HFFc6 (cell line): ENCODE measurements at regions not wholly inside any gene's neighbourhood (a gene's known extent, or its start where the extent isn't known, plus 50 kb on each side); places are given as distances from the start of the nearest gene placed in this dataset.

Experiments
- DNase-seq: peaks from one replicate; pipeline ENCODE4 v3.0.0-alpha.2; 2018
- H3K27ac Mint-ChIP-seq: 2 replicates; pipeline ENCODE4 v1.8.0; 2020; ENCODE audit warnings: mild to moderate bottlenecking, mixed read lengths
- H3K27me3 Mint-ChIP-seq: 2 replicates; pipeline ENCODE4 v1.8.0; 2021; ENCODE audit warnings: mild to moderate bottlenecking, moderate library complexity, mixed read lengths; ENCODE audit not compliant: insufficient read depth
- H3K36me3 Mint-ChIP-seq: 2 replicates; pipeline ENCODE4 v1.8.0; 2021; ENCODE audit warnings: low read depth, mixed read lengths
- H3K4me1 Mint-ChIP-seq: 2 replicates; pipeline ENCODE4 v1.8.0; 2020; ENCODE audit warnings: low read depth, mixed read lengths
- H3K4me3 Mint-ChIP-seq: 2 replicates; pipeline ENCODE4 v1.8.0; 2020; ENCODE audit warnings: mild to moderate bottlenecking, moderate library complexity, mixed read lengths
- H3K9me3 Mint-ChIP-seq: 2 replicates; pipeline ENCODE4 v1.8.0; 2020; ENCODE audit warnings: mild to moderate bottlenecking, mixed read lengths
- TF ChIP-seq, protein P1 (sequence below): fragments of 200-600 bp; sonication (generic); IDR thresholded peaks from 2 replicates; pipeline ENCODE4 v1.5.0; 2021; ENCODE audit warnings: antibody characterized with exemption, mild to moderate bottlenecking

DNA sequence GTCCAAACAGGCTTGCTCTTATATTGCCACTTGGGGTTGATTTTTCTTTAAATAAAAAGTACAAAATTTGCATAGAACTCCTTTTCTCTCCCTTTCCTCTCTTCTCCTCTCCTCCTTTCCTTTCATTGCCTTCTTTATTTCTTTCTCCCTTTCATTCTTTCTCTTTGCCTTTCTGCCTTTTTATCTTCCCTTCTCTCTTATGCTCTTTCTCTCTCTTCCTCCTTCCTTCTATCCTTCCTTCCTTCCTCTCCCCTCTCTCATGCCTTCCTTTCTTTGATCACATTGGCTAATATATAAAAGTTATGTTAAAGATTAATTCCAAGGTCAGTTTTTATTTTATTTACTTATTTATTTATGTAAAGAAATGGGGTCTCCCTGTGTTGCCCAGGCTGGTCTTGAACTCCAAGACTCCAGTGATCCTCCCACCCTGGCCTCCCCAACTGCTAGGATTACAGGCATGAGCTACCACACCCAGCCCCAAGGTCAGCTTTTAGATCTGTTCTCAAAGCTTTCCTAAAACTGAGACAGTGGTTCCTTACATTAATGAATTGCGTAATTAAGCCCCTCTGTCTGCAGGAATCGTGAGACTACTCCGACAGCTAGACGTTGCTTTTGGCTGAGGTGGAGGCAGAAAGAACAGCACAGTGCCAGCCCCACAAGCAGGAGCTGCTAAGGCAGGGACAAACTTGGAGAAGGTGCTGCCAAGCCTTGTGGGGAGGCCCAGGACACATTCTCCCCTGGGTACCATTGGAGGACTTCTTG is 361.9 kb downstream of the SIPA1L2 start:
- Mint-ChIP-seq H3K36me3 (no peaks in the 10 kb centered on the region; the same call in 1 of the 2 replicates), H3K27ac (no peak overlapping the region)
- TF ChIP-seq, protein P1, sequence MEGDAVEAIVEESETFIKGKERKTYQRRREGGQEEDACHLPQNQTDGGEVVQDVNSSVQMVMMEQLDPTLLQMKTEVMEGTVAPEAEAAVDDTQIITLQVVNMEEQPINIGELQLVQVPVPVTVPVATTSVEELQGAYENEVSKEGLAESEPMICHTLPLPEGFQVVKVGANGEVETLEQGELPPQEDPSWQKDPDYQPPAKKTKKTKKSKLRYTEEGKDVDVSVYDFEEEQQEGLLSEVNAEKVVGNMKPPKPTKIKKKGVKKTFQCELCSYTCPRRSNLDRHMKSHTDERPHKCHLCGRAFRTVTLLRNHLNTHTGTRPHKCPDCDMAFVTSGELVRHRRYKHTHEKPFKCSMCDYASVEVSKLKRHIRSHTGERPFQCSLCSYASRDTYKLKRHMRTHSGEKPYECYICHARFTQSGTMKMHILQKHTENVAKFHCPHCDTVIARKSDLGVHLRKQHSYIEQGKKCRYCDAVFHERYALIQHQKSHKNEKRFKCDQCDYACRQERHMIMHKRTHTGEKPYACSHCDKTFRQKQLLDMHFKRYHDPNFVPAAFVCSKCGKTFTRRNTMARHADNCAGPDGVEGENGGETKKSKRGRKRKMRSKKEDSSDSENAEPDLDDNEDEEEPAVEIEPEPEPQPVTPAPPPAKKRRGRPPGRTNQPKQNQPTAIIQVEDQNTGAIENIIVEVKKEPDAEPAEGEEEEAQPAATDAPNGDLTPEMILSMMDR: no peak

DNA sequence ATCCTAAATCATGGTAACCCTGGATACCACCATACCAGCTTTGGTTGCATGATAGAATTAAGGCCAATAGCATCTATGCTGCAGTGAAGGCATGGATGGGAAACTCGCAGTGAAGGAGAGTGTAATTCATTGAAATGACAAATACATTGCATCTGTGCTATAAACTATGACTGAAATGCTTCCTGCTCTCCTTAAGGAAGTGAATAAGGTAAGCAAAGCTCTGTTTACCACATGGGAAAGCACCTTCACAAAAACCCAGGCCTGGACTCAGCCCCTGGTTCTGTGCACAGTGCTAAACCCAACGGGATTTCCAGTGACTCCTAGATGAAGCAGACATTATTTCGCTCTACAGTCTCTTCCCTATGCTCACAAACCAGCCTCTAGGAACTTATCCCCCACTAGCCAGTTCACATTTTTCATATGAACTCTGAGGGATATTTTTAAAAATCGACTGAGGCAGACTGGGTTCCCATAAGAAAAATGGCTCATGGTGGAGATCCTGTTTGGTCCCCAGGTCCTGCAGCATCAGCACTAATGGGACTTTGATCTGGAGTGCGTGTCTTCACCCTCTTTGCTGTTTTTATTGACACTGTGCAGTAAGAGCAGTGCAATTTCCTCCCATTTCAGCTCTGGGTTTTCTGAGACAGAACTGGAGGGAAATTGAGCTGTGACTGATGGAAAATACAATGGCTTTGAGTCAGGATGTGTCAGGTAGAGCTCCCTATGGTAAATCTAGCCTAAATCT is 362.7 kb downstream of the SIPA1L2 start:
- H3K4me1 Mint-ChIP-seq: no peaks in the 10 kb centered on the region
- TF ChIP-seq, protein P1: no peak
- peaks cover 43% of the 10 kb centered on the region for H3K9me3 Mint-ChIP-seq
- H3K27ac Mint-ChIP-seq: no peak overlapping the region
- H3K36me3 Mint-ChIP-seq: no peaks in the 10 kb centered on the region; the same call in 1 of the 2 replicates
- no peak for DNase-seq
- H3K27me3 Mint-ChIP-seq: peaks cover 2% of the 10 kb centered on the region; the same call in 1 of the 2 replicates
- no peak overlapping the region for H3K4me3 Mint-ChIP-seq

More for the DNA sequence above, 361.9 kb downstream of the SIPA1L2 start:
- DNase-seq: no peak
- Mint-ChIP-seq H3K4me1 (no peaks in the 10 kb centered on the region), H3K27me3 (peaks cover 2% of the 10 kb centered on the region; the same call in 1 of the 2 replicates), H3K4me3 (no peak overlapping the region), H3K9me3 (peaks cover 43% of the 10 kb centered on the region)

DNA sequence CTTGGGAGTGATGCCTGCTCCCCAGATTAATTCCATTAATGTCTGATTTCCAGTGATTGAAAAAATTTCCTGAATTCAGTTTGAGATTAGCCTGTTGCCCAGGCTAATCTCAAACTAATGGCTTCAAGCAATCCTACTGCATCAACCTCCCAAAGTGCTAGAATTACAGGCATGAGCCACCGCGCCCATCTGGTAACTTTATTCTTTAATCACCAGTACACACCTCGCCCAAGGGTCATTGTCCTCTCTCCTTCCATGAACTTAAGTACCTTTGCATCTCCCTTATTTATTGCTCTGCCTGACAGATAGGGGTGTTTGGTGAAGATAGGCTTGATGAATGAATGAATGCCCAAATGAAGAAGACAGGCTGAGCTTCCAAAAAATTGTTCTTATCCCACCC is 366.5 kb downstream of the SIPA1L2 start:
- Mint-ChIP-seq H3K27me3 (peaks cover 2% of the 10 kb centered on the region; the same call in 1 of the 2 replicates), H3K36me3 (peaks cover 4% of the 10 kb centered on the region; the same call in 1 of the 2 replicates), H3K9me3 (peaks cover 42% of the 10 kb centered on the region), H3K4me3 (no peak overlapping the region), H3K27ac (no peak overlapping the region), H3K4me1 (no peaks in the 10 kb centered on the region)
- no peak for DNase-seq
- TF ChIP-seq, protein P1: no peak

DNA sequence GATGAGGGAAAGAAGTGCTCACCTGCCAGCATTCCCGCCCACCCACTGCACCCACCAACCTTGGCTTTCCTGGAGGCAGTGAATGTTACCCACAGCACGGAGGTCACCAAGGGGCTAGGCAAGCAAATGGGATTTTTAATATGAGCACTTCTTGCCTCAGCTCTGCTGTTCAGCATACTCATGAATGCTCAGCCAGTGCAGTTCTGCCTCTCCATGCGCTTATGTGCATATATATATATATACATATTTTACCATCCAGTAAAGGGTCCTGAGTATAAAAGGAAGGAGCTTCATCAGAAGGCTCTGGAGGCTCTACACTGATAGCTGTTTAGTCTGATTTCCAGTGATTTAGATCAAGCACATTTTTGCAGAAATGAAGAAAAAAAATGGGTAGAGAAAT is 366.9 kb downstream of the SIPA1L2 start:
- DNase-seq: no peak
- Mint-ChIP-seq H3K27me3 (peaks cover 2% of the 10 kb centered on the region; the same call in 1 of the 2 replicates), H3K27ac (no peak overlapping the region), H3K4me1 (no peaks in the 10 kb centered on the region), H3K4me3 (no peak overlapping the region), H3K36me3 (peaks cover 4% of the 10 kb centered on the region; the same call in 1 of the 2 replicates), H3K9me3 (peaks cover 46% of the 10 kb centered on the region)
- TF ChIP-seq, protein P1: no peak

DNA sequence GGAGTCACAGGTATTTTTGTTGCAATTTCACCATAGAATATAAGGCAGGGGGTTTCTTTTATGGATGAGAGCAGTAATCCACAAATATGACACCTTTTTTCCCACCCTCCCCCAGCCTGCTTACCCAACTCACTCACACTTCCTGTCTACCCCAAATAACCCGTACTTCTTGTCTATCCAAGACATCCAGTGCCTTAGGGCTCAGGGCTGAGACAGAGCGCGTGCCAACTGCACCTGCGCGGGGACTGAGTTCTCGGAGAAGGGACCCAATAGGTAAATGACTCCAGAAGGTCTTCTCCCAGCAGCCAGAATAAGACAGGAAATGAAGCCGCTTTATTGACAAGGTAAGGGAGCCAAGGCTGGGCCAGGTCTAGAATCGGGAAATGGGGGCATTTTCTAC is 369.1 kb downstream of the SIPA1L2 start:
- Mint-ChIP-seq H3K27ac (no peak overlapping the region), H3K4me3 (no peak overlapping the region), H3K27me3 (peaks cover 4% of the 10 kb centered on the region), H3K9me3 (peaks cover 39% of the 10 kb centered on the region), H3K36me3 (peaks cover 7% of the 10 kb centered on the region; the same call in 1 of the 2 replicates), H3K4me1 (no peaks in the 10 kb centered on the region)
- TF ChIP-seq, protein P1: no peak
- no peak for DNase-seq
